ENCODE measurements at regions not wholly inside any gene's neighbourhood (a gene's known extent, or its start where the extent isn't known, plus 50 kb on each side); places are given as distances from the start of the nearest gene placed in this dataset.

DNA sequence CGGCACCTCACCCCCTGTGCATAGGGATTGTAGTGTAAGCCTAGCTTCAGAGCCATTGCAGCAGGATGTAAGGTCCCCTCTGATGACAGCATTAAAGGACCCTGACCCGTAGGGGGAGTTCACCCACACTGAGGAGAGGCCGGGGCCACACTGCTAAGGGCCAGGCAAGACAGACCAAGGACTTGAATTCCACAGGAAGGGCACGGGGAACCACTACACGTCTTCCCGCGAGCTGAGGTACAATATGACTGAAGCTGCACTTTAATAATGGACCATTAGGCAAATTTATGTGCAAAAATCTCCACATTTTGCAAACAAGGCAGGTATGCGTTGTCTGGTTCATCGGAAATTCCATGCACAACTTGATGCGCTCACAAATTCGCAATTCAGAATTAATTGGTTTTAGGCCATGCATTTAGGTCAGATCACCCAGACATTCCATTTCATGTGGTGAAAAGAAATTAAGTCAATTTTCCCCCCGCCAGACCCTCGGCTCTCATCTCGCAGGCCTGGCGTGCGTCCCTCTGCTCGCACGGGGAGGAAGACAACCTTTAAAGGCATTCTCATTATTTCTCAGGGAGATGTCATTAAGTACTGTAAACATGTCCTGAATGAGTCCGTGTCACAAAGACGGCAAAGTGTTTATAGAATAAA is 111.8 kb downstream of the FOXA2 start:
- TF ChIP-seq, protein P1, sequence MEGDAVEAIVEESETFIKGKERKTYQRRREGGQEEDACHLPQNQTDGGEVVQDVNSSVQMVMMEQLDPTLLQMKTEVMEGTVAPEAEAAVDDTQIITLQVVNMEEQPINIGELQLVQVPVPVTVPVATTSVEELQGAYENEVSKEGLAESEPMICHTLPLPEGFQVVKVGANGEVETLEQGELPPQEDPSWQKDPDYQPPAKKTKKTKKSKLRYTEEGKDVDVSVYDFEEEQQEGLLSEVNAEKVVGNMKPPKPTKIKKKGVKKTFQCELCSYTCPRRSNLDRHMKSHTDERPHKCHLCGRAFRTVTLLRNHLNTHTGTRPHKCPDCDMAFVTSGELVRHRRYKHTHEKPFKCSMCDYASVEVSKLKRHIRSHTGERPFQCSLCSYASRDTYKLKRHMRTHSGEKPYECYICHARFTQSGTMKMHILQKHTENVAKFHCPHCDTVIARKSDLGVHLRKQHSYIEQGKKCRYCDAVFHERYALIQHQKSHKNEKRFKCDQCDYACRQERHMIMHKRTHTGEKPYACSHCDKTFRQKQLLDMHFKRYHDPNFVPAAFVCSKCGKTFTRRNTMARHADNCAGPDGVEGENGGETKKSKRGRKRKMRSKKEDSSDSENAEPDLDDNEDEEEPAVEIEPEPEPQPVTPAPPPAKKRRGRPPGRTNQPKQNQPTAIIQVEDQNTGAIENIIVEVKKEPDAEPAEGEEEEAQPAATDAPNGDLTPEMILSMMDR (IDR thresholded peaks at IDR 0.05; ENCODE audit: insufficient read depth, low read depth, low read length), result no peak
- TF ChIP-seq EZH2 (IDR thresholded peaks at IDR 0.05; ENCODE audit: insufficient read depth, low read length), result no peak

All from astrocyte (in vitro differentiated cells and primary cell).